ENCODE measurements at regions not wholly inside any gene's neighbourhood (a gene's known extent, or its start where the extent isn't known, plus 50 kb on each side); places are given as distances from the start of the nearest gene placed in this dataset.
"Not testable (repeated sequence)": the region's sequence is repeated elsewhere in the genome, so short reads cannot be mapped to it uniquely, and the experiment has no call there.

DNA sequence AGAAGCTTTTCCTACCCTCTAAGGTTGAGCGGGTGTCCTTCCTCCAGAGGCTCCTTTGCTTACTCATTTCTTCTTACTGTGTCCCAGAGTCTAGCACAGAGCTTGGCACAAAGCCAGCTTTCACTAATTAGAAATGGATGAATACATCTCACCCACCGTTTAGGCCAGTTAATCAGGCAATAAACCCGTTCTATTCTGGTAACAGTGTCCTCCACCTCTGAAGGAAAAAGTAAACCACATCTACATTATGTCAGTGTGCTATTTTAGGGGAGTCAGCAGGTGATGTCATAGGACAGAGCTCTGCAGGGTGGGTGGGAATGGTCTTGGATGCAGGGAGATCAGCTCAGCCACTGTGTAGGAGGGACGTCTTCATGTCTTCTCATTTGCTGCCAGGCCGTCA is 109.2 kb downstream of the OSTF1 start:
- H2BK120ac ChIP-seq (ENCODE audit: low read depth, low read length), result no peak overlapping the region
- no peak overlapping the region for H4K5ac ChIP-seq (ENCODE audit: low read length)
- no peak overlapping the region for H3K27ac ChIP-seq (ENCODE audit: low read depth, low read length)
- no peak overlapping the region for H2BK5ac ChIP-seq (ENCODE audit: low read length)
- no peak overlapping the region for H3K4me3 ChIP-seq (ENCODE audit: low read length)
- H3K4ac ChIP-seq (ENCODE audit: low read depth, low read length), result no peak overlapping the region
- no peaks in the 10 kb centered on the region for H3K79me1 ChIP-seq (ENCODE audit: low read length)
- H4K8ac ChIP-seq (ENCODE audit: low read depth, low read length), result no peak overlapping the region
- H3K56ac ChIP-seq (ENCODE audit: low read length), result no peak overlapping the region
- H2AK5ac ChIP-seq (ENCODE audit: low read length), result no peak overlapping the region
- WGBS (ENCODE audit: extremely low coverage, insufficient coverage, low lambda C conversion rate), result no CpG with 5 or more reads among the region's 5 CpGs
- H3K9ac ChIP-seq (ENCODE audit: low read length), result no peak overlapping the region
- no peak overlapping the region for H2BK15ac ChIP-seq (replicated peaks; ENCODE audit: low read depth)
- H3K4me2 ChIP-seq (ENCODE audit: low read length), result no peak overlapping the region
- DNase-seq, result no peak
- H3K4me1 ChIP-seq (ENCODE audit: control insufficient read depth, low read depth, low read length), result no peaks in the 10 kb centered on the region
- H3K18ac ChIP-seq (ENCODE audit: low read length), result no peak overlapping the region
- H3K36me3 ChIP-seq (ENCODE audit: control insufficient read depth, insufficient read depth, low read length), result no peaks in the 10 kb centered on the region
- no peaks in the 10 kb centered on the region for H3K79me2 ChIP-seq (ENCODE audit: control insufficient read depth, insufficient read depth, low read length)
- H3K23ac ChIP-seq (ENCODE audit: low read length), result no peak overlapping the region
- H3K27me3 ChIP-seq (ENCODE audit: insufficient read depth, low read length, poor library complexity), result no peaks in the 10 kb centered on the region

- DNase-seq, result peak; percentile 84
- no CpG with 5 or more reads among the region's 7 CpGs for WGBS (ENCODE audit: extremely low coverage, insufficient coverage, low lambda C conversion rate)
These were observed 110.1 kb downstream of the OSTF1 start for GRCh38 chr9:75198436-75198835.

DNA sequence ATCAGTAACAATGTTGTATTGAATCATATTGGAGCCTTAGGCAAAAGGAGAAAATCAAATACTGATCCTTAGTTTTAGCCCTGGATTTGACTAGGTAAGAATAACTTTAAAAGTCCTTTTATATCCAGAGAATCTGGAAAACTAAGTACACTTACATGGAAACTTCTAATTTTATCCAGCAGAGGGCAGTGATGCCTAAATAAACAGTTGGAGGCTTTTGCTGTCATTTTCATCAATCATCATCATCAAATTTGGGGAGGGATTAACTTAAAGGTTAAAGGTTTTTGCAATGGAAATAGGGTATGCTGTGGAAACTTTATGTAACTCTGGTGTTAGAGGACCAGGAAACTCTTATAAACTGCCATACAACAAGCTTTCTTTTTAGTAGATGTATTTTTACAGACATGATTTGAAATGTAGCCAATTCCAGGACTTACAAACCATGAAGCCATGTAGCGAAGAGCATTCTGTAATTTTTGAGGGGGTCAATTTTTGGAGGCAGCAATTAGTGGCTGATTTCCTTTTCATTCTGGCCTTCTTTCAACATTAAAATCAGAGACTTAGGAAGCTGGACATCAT is 112.7 kb downstream of the OSTF1 start:
- no peak overlapping the region for H4K5ac ChIP-seq (ENCODE audit: low read length)
- no peaks in the 10 kb centered on the region for H3K27me3 ChIP-seq (ENCODE audit: insufficient read depth, low read length, poor library complexity)

More at GRCh38 chr9:75198436-75198835, 110.1 kb downstream of the OSTF1 start:
- no peak overlapping the region for H2AK5ac ChIP-seq (ENCODE audit: low read length)
- no peaks in the 10 kb centered on the region for H3K79me2 ChIP-seq (ENCODE audit: control insufficient read depth, insufficient read depth, low read length)
- H3K4me1 ChIP-seq (ENCODE audit: control insufficient read depth, low read depth, low read length), result no peaks in the 10 kb centered on the region
- H3K4me2 ChIP-seq (ENCODE audit: low read length), result no peak overlapping the region
- H3K56ac ChIP-seq (ENCODE audit: low read length), result no peak overlapping the region
- H3K36me3 ChIP-seq (ENCODE audit: control insufficient read depth, insufficient read depth, low read length), result no peaks in the 10 kb centered on the region
- H3K79me1 ChIP-seq (ENCODE audit: low read length), result no peaks in the 10 kb centered on the region
- H2BK15ac ChIP-seq (replicated peaks; ENCODE audit: low read depth), result no peak overlapping the region
- H3K27ac ChIP-seq (ENCODE audit: low read depth, low read length), result no peak overlapping the region
- no peak overlapping the region for H3K4ac ChIP-seq (ENCODE audit: low read depth, low read length)
- no peak overlapping the region for H3K9ac ChIP-seq (ENCODE audit: low read length)
- H3K4me3 ChIP-seq (ENCODE audit: low read length), result no peak overlapping the region
- H3K27me3 ChIP-seq (ENCODE audit: insufficient read depth, low read length, poor library complexity), result no peaks in the 10 kb centered on the region
- H3K18ac ChIP-seq (ENCODE audit: low read length), result no peak overlapping the region
- H4K8ac ChIP-seq (ENCODE audit: low read depth, low read length), result no peak overlapping the region
- no peak overlapping the region for H2BK120ac ChIP-seq (ENCODE audit: low read depth, low read length)
- no peak overlapping the region for H2BK5ac ChIP-seq (ENCODE audit: low read length)
- no peak overlapping the region for H3K23ac ChIP-seq (ENCODE audit: low read length)
- H4K5ac ChIP-seq (ENCODE audit: low read length), result no peak overlapping the region

GRCh38 chr9:75201480-75202209 is 113.3 kb downstream of the OSTF1 start:
- Histone ChIP-seq H3K27me3 (ENCODE audit: insufficient read depth, low read length, poor library complexity) (no peaks in the 10 kb centered on the region), H2AK5ac (ENCODE audit: low read length) (no peak overlapping the region), H3K18ac (ENCODE audit: low read length) (no peak overlapping the region), H2BK15ac (replicated peaks; ENCODE audit: low read depth) (no peak overlapping the region), H3K4me2 (ENCODE audit: low read length) (no peak overlapping the region), H3K79me2 (ENCODE audit: control insufficient read depth, insufficient read depth, low read length) (no peaks in the 10 kb centered on the region), H3K4me1 (ENCODE audit: control insufficient read depth, low read depth, low read length) (no peaks in the 10 kb centered on the region), H3K27ac (ENCODE audit: low read depth, low read length) (no peak overlapping the region), H3K4ac (ENCODE audit: low read depth, low read length) (no peak overlapping the region), H2BK5ac (ENCODE audit: low read length) (no peak overlapping the region), H3K9ac (ENCODE audit: low read length) (no peak overlapping the region), H3K79me1 (ENCODE audit: low read length) (no peaks in the 10 kb centered on the region), H4K8ac (ENCODE audit: low read depth, low read length) (no peak overlapping the region), H4K5ac (ENCODE audit: low read length) (no peak overlapping the region), H3K36me3 (ENCODE audit: control insufficient read depth, insufficient read depth, low read length) (no peaks in the 10 kb centered on the region), H3K4me3 (ENCODE audit: low read length) (no peak overlapping the region), H2BK120ac (ENCODE audit: low read depth, low read length) (no peak overlapping the region), H3K23ac (ENCODE audit: low read length) (no peak overlapping the region), H3K56ac (ENCODE audit: low read length) (no peak overlapping the region)
- no peak for DNase-seq
- WGBS (ENCODE audit: extremely low coverage, insufficient coverage, low lambda C conversion rate), result no CpG with 5 or more reads among the region's 3 CpGs

More for the DNA sequence above, 112.7 kb downstream of the OSTF1 start:
- Histone ChIP-seq H3K4ac (ENCODE audit: low read depth, low read length) (no peak overlapping the region), H3K79me2 (ENCODE audit: control insufficient read depth, insufficient read depth, low read length) (no peaks in the 10 kb centered on the region), H2BK15ac (replicated peaks; ENCODE audit: low read depth) (no peak overlapping the region), H3K18ac (ENCODE audit: low read length) (no peak overlapping the region), H4K8ac (ENCODE audit: low read depth, low read length) (no peak overlapping the region), H2BK120ac (ENCODE audit: low read depth, low read length) (no peak overlapping the region), H3K36me3 (ENCODE audit: control insufficient read depth, insufficient read depth, low read length) (no peaks in the 10 kb centered on the region), H3K23ac (ENCODE audit: low read length) (no peak overlapping the region), H3K4me3 (ENCODE audit: low read length) (no peak overlapping the region), H3K56ac (ENCODE audit: low read length) (no peak overlapping the region), H2AK5ac (ENCODE audit: low read length) (no peak overlapping the region), H3K9ac (ENCODE audit: low read length) (no peak overlapping the region), H3K27ac (ENCODE audit: low read depth, low read length) (no peak overlapping the region), H3K4me2 (ENCODE audit: low read length) (no peak overlapping the region), H3K79me1 (ENCODE audit: low read length) (no peaks in the 10 kb centered on the region), H3K4me1 (ENCODE audit: control insufficient read depth, low read depth, low read length) (no peaks in the 10 kb centered on the region), H2BK5ac (ENCODE audit: low read length) (no peak overlapping the region)
- no CpG with 5 or more reads among the region's 1 CpG for WGBS (ENCODE audit: extremely low coverage, insufficient coverage, low lambda C conversion rate)
- peak; percentile 55 for DNase-seq

GRCh38 chr9:75207997-75208396 is 119.7 kb downstream of the OSTF1 start:
- H3K4ac ChIP-seq (ENCODE audit: low read depth, low read length); H4K8ac ChIP-seq (ENCODE audit: low read depth, low read length); H3K27ac ChIP-seq (ENCODE audit: low read depth, low read length); H2BK5ac ChIP-seq (ENCODE audit: low read length); H3K18ac ChIP-seq (ENCODE audit: low read length); H3K27me3 ChIP-seq (ENCODE audit: insufficient read depth, low read length, poor library complexity); H3K56ac ChIP-seq (ENCODE audit: low read length); H4K5ac ChIP-seq (ENCODE audit: low read length); H2BK120ac ChIP-seq (ENCODE audit: low read depth, low read length); H3K4me2 ChIP-seq (ENCODE audit: low read length); H2AK5ac ChIP-seq (ENCODE audit: low read length); DNase-seq; H3K23ac ChIP-seq (ENCODE audit: low read length); H3K79me2 ChIP-seq (ENCODE audit: control insufficient read depth, insufficient read depth, low read length); H3K4me3 ChIP-seq (ENCODE audit: low read length); H2BK15ac ChIP-seq (replicated peaks; ENCODE audit: low read depth); H3K36me3 ChIP-seq (ENCODE audit: control insufficient read depth, insufficient read depth, low read length); H3K4me1 ChIP-seq (ENCODE audit: control insufficient read depth, low read depth, low read length); H3K79me1 ChIP-seq (ENCODE audit: low read length); H3K9ac ChIP-seq (ENCODE audit: low read length): not testable (repeated sequence)
- WGBS (ENCODE audit: extremely low coverage, insufficient coverage, low lambda C conversion rate), result no CpG with 5 or more reads among the region's 12 CpGs
